B cell (primary cell): ENCODE measurements at regions not wholly inside any gene's neighbourhood (a gene's known extent, or its start where the extent isn't known, plus 50 kb on each side); places are given as distances from the start of the nearest gene placed in this dataset.

Source experiments
- ATAC-seq: fragments of 200-7000 bp; cut with Tn5 transposase; one replicate; pipeline ENCODE4 v1.10.0; 2021; ENCODE audit warnings: low read depth, mild to moderate bottlenecking, moderate number of reproducible peaks, moderate library complexity
- CTCF ChIA-PET: fragments of 350-600 bp; sonication (Branson Sonifier 250); formaldehyde crosslinking; loops from one replicate; lab custom pipeline; 2021; ENCODE audit warnings: antibody characterized with exemption, inconsistent platforms; lab: Charles Lee
- POLR2A ChIA-PET: fragments of 350-600 bp; sonication (Branson Sonifier 250); formaldehyde crosslinking; loops from one replicate; lab custom pipeline; 2021; ENCODE audit warnings: antibody characterized with exemption; lab: Charles Lee
- DNase-seq: peaks from one replicate; pipeline ENCODE4 v3.0.0; 2013
- H2AFZ ChIP-seq: 2 replicates; pipeline ENCODE4 v1.6.1; 2012; ENCODE audit warnings: mild to moderate bottlenecking, low read depth, low read length; ENCODE audit not compliant: insufficient read depth, poor library complexity, severe bottlenecking
- H3K27ac ChIP-seq, 2 donors: 1 replicate in 1 of 2; 2 replicates in 1 of 2; pipeline ENCODE4 v1.5.1; 2012 to 2013; ENCODE audit warnings: low read length in 2 of 2, mild to moderate bottlenecking in 2 of 2, moderate library complexity in 1 of 2
- H3K27me3 ChIP-seq, 4 experiments: fragments of 200-600 bp in 1 of 4; sonication (generic) in 1 of 4; replicated peaks in 1 of 4; 1 replicate in 2 of 4; 2 replicates in 2 of 4; pipeline versions ENCODE4 v1.6.1 to v1.7.0; 2013 to 2016; ENCODE audit warnings: low read length in 3 of 4, mild to moderate bottlenecking in 2 of 4, mixed read lengths in 1 of 4, moderate library complexity in 1 of 4; ENCODE audit not compliant: insufficient read depth in 4 of 4, control insufficient read depth in 3 of 4; ENCODE audit errors: control extremely low read depth in 1 of 4
- H3K36me3 ChIP-seq, 2 experiments: replicated peaks in 1 of 2; 1 replicate in 1 of 2; 2 replicates in 1 of 2; pipeline versions ENCODE4 v1.6.1 to v1.7.1; 2013; ENCODE audit warnings: low read length in 1 of 2; ENCODE audit not compliant: insufficient read depth in 2 of 2, control insufficient read depth in 1 of 2; ENCODE audit errors: control extremely low read depth in 1 of 2, extremely low read depth in 1 of 2
- H3K4me1 ChIP-seq, 2 donors: fragments of 200-600 bp in 1 of 2; sonication (generic) in 1 of 2; 1 replicate in 1 of 2; 2 replicates in 1 of 2; pipeline versions ENCODE4 v1.5.1 to v1.6.1; 2013 to 2017; ENCODE audit warnings: low read length in 2 of 2; ENCODE audit not compliant: control insufficient read depth in 2 of 2, insufficient read depth in 2 of 2
- H3K4me2 ChIP-seq: replicated peaks from 2 replicates; pipeline ENCODE3; 2012; ENCODE audit warnings: mild to moderate bottlenecking, low read depth, low read length; ENCODE audit not compliant: poor library complexity, severe bottlenecking
- H3K4me3 ChIP-seq, 5 experiments: fragments of 200-600 bp in 1 of 5; sonication (generic) in 1 of 5; 1 replicate in 3 of 5; 2 replicates in 2 of 5; pipeline versions ENCODE4 v1.5.1 to v1.7.0; 2011 to 2016; ENCODE audit warnings: low read length in 4 of 5, mild to moderate bottlenecking in 4 of 5, low read depth in 2 of 5, control low read depth in 1 of 5, moderate library complexity in 1 of 5; ENCODE audit not compliant: insufficient read depth in 1 of 5; ENCODE audit errors: control extremely low read depth in 1 of 5, extremely low read depth in 1 of 5
- H3K79me2 ChIP-seq: fragments of 200-600 bp; sonication (generic); one replicate; pipeline ENCODE4 v1.6.0; 2016; ENCODE audit warnings: low read length; ENCODE audit not compliant: control insufficient read depth, insufficient read depth
- H3K9ac ChIP-seq: fragments of 200-600 bp; sonication (generic); 2 replicates; pipeline ENCODE4 v1.6.1; 2017; ENCODE audit warnings: mild to moderate bottlenecking, low read length, moderate library complexity
- H3K9me3 ChIP-seq, 3 donors: one replicate each; pipeline versions ENCODE4 v1.6.1 to v1.7.1; 2013; ENCODE audit warnings: low read length in 2 of 3; ENCODE audit not compliant: control insufficient read depth in 2 of 3, insufficient read depth in 1 of 3; ENCODE audit errors: control extremely low read depth in 1 of 3
- H4K20me1 ChIP-seq: 2 replicates; pipeline ENCODE4 v1.6.0; 2012; ENCODE audit warnings: mild to moderate bottlenecking, low read length; ENCODE audit not compliant: insufficient read depth, control insufficient read depth, poor library complexity, severe bottlenecking
- H3K27ac Mint-ChIP-seq: one replicate; pipeline ENCODE4 v1.8.0; 2021; ENCODE audit warnings: mixed read lengths
- H3K27me3 Mint-ChIP-seq: one replicate; pipeline ENCODE4 v1.8.0; 2021; ENCODE audit warnings: mixed read lengths
- H3K4me1 Mint-ChIP-seq: one replicate; pipeline ENCODE4 v1.8.0; 2021; ENCODE audit warnings: mixed read lengths
- H3K4me3 Mint-ChIP-seq: one replicate; pipeline ENCODE4 v1.8.0; 2021; ENCODE audit warnings: mixed read lengths
- H3K9me3 Mint-ChIP-seq: one replicate; pipeline ENCODE4 v1.8.0; 2022; ENCODE audit warnings: mixed read lengths; ENCODE audit not compliant: insufficient read depth
- EZH2 ChIP-seq: IDR thresholded peaks from 2 replicates; pipeline ENCODE4 v1.6.1; 2012; ENCODE audit warnings: borderline replicate concordance, low read depth, mild to moderate bottlenecking, moderate library complexity, low read length; ENCODE audit not compliant: insufficient read depth, poor library complexity, severe bottlenecking
- WGBS: methylation state at CpG from one replicate; pipeline ENCODE4 v1.1.5; 2013; ENCODE audit warnings: missing lambda C conversion rate; ENCODE audit not compliant: insufficient coverage; 5-methylcytosine and 5-hydroxymethylcytosine counted together
- intact Hi-C: fragments of 100-400 bp; cut with micrococcal nuclease; formaldehyde crosslinking; loops from one replicate; pipeline ENCODE4 v1.10.0; 2022
- TF ChIP-seq, protein P1 (sequence below): fragments of 200-600 bp; IDR thresholded peaks from one replicate; pipeline ENCODE4 v1.8.0; 2022; ENCODE audit warnings: antibody characterized with exemption, mild to moderate bottlenecking

DNA sequence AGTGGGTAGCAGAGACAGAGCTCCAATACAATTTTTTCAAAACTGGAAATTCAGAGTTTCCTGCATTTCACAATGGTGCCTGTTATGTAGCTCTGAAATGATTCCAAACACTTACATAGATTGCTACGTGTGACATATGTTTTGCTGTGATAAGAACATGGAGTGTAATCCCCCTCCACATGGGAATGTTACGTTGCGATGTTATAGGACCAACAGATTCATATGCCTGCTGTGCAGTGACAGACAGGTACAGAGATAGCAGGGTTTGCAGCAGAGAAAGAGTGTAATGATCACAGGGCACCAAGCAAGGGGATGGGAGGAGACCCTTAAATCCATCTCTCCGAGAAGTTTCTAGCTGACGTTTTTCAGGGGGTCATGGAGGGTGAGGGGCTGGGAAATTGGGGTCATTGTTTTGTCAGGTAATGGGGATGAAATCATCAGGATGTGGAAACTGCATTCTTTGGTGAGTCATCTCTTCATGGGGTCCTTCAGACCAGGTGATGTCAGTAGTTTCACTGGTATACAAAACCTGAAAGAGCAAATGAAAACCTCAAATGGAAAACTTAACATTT lies 76.6 kb upstream of the OSBPL8 start:
- DNase-seq (no peak), ATAC-seq (no peak)
- Histone ChIP-seq H3K4me2 (no peak overlapping the region), H2AFZ (no peak overlapping the region), H3K9me3 (peaks cover 0 to 2% (median 0%) of the 10 kb centered on the region in 3 donors), H3K4me3 (no peak overlapping the region), H3K27ac (no peak overlapping the region), H3K4me1 (no peaks in the 10 kb centered on the region), H4K20me1 (no peaks in the 10 kb centered on the region), H3K9ac (no peak overlapping the region), H3K36me3 (no peaks in the 10 kb centered on the region), H3K27me3 (no peaks in the 10 kb centered on the region), H3K79me2 (no peaks in the 10 kb centered on the region)
- no peak overlapping the region for H3K4me3 Mint-ChIP-seq
- no peaks in the 10 kb centered on the region for H3K27me3 Mint-ChIP-seq
- H3K27ac Mint-ChIP-seq = no peak overlapping the region
- TF ChIP-seq EZH2 = no peak
- TF ChIP-seq, protein P1, sequence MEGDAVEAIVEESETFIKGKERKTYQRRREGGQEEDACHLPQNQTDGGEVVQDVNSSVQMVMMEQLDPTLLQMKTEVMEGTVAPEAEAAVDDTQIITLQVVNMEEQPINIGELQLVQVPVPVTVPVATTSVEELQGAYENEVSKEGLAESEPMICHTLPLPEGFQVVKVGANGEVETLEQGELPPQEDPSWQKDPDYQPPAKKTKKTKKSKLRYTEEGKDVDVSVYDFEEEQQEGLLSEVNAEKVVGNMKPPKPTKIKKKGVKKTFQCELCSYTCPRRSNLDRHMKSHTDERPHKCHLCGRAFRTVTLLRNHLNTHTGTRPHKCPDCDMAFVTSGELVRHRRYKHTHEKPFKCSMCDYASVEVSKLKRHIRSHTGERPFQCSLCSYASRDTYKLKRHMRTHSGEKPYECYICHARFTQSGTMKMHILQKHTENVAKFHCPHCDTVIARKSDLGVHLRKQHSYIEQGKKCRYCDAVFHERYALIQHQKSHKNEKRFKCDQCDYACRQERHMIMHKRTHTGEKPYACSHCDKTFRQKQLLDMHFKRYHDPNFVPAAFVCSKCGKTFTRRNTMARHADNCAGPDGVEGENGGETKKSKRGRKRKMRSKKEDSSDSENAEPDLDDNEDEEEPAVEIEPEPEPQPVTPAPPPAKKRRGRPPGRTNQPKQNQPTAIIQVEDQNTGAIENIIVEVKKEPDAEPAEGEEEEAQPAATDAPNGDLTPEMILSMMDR = no peak
- POLR2A ChIA-PET = no interaction called here
- no peaks in the 10 kb centered on the region for H3K4me1 Mint-ChIP-seq
- H3K9me3 Mint-ChIP-seq = no peaks in the 10 kb centered on the region
- CTCF ChIA-PET = interaction anchor here (0.7 to 1.2 kb wide), 2 partner anchors 154 to 375 kb away, joined by 3 to 5 read pairs; no protein-coding TSS in a partner anchor
- intact Hi-C loops = no loop called here
- 93% methylated on average over 4 of the region's 5 CpGs for WGBS

DNA sequence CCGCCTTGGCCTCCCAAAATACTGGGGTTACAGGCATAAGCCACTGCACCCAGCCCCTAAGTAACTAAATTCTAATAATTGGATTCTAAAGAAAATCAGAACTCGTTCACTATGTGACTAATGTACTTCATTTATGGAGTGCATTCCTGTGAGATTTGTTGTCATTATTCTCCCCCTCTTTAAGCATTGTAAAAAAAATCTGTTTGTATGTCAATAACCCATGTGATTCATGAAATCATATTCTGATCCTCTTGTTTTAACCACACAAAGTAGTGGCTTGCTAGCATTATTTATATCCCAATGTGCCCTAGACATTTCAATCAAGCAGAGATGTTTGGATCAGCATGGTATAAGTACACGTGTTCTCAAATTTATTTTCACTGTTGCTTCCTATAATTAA lies 78.2 kb upstream of the OSBPL8 start:
- Histone ChIP-seq H3K27ac (no peak overlapping the region), H3K4me2 (no peak overlapping the region), H2AFZ (no peak overlapping the region), H3K4me3 (no peak overlapping the region), H3K27me3 (no peaks in the 10 kb centered on the region), H3K9me3 (peaks cover 0 to 2% (median 0%) of the 10 kb centered on the region in 3 donors), H3K36me3 (no peaks in the 10 kb centered on the region), H3K9ac (no peak overlapping the region), H3K79me2 (no peaks in the 10 kb centered on the region), H3K4me1 (no peaks in the 10 kb centered on the region), H4K20me1 (no peaks in the 10 kb centered on the region)
- H3K27me3 Mint-ChIP-seq = no peaks in the 10 kb centered on the region
- ChIA-PET CTCF (interaction anchor here (0.7 kb wide), 1 partner anchor 16 kb away, joined by 3 read pairs; no protein-coding TSS in a partner anchor), POLR2A (no interaction called here)
- no CpG with 5 or more reads among the region's 3 CpGs for WGBS
- H3K9me3 Mint-ChIP-seq = no peaks in the 10 kb centered on the region
- no peak for DNase-seq
- no peak for ATAC-seq
- H3K4me3 Mint-ChIP-seq = no peak overlapping the region
- no peaks in the 10 kb centered on the region for H3K4me1 Mint-ChIP-seq
- intact Hi-C loops = no loop called here
- H3K27ac Mint-ChIP-seq = no peak overlapping the region
- TF ChIP-seq, protein P1 = no peak
- no peak for TF ChIP-seq EZH2
